ENCODE measurements at regions not wholly inside any gene's neighbourhood (a gene's known extent, or its start where the extent isn't known, plus 50 kb on each side); places are given as distances from the start of the nearest gene placed in this dataset.
"Not testable (repeated sequence)": the region's sequence is repeated elsewhere in the genome, so short reads cannot be mapped to it uniquely, and the experiment has no call there.

DNA sequence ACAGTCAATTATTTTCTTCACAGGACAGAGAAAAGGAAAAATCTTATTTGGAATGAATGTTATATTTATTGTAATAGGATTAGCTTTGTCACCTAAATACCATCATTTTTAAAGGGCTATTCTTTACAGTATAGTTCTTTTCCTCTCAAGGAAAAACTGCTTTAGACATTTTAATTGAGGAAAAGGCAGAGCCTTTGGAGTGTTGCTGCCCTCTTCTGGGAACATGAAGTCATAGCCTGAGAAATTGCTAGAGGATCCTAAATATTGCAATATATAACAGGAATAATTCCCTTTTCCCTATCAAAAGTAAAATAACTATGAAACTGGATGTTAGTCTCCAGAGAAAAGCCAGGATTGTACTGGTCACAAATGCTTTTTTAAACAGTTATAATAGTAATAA, 81.8 kb upstream of the NOTCH2NLA start:
- H3K27ac ChIP-seq; H3K9me3 ChIP-seq; H3K27me3 ChIP-seq; DNase-seq; H3K4me1 ChIP-seq; H3K36me3 ChIP-seq (replicated peaks in 1 of 2; ENCODE audit: insufficient read depth in 1 of 2, low read depth in 2 of 2); intact Hi-C loops (cut with DNase I); H3K4me3 ChIP-seq: not testable (repeated sequence)
- ATAC-seq: peak; percentile 79

DNA sequence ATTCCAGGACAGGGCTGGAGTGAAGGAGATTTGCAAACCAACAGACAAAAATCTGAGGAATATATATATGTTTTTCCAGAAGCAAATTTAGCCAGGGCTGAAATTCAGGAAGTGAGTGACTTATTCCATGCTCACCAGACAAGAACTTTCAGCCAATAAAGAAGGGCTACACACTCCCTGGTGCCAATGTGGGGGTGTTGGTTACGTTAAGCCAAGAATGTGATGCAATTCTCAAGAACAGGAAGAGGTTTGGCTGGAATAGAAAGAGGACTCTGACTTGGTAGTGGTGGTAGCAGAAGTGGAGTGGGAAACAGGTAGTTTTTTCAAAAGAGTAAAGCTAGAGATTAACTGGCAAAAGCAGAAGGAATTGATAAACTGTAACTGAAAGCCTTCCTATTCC, 80.6 kb upstream of the NOTCH2NLA start:
- H3K36me3 ChIP-seq (replicated peaks in 1 of 2; ENCODE audit: insufficient read depth in 1 of 2, low read depth in 2 of 2); H3K4me1 ChIP-seq; H3K4me3 ChIP-seq; intact Hi-C loops (cut with DNase I); H3K9me3 ChIP-seq; DNase-seq; H3K27ac ChIP-seq; H3K27me3 ChIP-seq: not testable (repeated sequence)
- WGBS, 2 donors: no CpG with 5 or more reads among the region's 1 CpG
- ATAC-seq: peak; percentile 58

DNA sequence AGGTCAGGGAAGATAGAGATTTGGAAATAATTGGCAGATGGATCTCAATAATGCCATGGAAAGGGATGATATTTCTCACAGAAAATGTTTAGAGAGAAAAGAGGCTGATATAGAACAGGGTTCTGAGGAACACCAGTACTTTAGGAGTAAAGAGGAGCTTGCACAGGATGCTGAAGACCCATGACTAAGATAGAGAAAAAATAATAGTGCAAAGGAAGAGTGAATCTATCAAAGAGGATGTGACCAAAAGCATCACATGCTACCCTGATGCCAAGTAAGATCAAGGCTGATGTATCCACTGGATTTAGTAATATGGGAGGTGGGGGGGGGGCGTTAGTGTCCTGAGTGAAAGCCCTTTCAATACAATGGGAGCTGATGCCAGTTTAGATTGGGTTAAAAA, 80.1 kb upstream of the NOTCH2NLA start:
- H3K4me1 ChIP-seq; H3K4me3 ChIP-seq; H3K27ac ChIP-seq; H3K9me3 ChIP-seq; H3K27me3 ChIP-seq; ATAC-seq; DNase-seq; intact Hi-C loops (cut with DNase I); H3K36me3 ChIP-seq (replicated peaks in 1 of 2; ENCODE audit: insufficient read depth in 1 of 2, low read depth in 2 of 2): not testable (repeated sequence)
- WGBS, 2 donors: 20 to 40% methylated on average over 1 of the region's 1 CpG

DNA sequence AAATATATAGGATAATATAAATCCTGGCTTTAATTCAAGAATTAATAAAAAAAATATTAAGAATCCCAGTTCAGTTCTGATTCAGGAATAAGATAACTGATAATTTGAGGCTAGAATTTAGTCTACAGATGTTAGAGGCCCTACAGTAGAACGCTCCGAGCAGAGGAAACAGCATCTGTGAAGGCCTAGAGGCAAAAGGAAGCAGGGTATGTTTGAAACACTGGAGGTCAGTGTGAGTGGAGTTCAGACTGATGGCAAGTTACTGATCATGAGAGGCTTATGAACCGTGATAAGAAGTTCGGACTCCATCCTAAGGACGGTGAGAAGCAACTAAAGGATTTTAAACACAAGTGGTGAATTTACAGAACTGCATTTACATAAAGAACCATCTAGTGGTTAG, 79.3 kb upstream of the NOTCH2NLA start:
- H3K9me3 ChIP-seq; H3K27me3 ChIP-seq; H3K4me3 ChIP-seq; DNase-seq; H3K4me1 ChIP-seq; H3K36me3 ChIP-seq (replicated peaks in 1 of 2; ENCODE audit: insufficient read depth in 1 of 2, low read depth in 2 of 2); intact Hi-C loops (cut with DNase I); ATAC-seq; H3K27ac ChIP-seq: not testable (repeated sequence)
- 69 to 78% methylated on average over 3 of the region's 5 CpGs for WGBS, 2 donors

DNA sequence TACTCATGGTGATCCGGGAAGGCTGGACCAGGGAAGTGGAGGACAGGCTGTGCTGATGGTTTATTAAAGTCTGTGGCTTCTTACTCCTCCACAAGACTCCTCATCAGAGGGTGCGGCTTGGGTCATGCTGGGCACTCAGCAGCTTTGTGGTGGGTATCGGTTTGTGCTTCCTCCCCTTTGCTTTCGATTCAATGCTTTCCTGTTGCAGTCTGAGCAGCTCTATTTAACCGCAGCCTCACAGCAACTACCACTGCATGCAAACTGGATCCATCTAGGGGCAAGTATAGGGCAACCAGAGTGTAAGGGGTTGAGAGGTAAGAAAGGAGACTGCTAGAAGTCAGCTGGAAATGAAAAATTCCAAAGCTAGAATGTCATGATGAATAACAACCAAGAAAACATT, 78.8 kb upstream of the NOTCH2NLA start:
- H3K27ac ChIP-seq; DNase-seq; H3K27me3 ChIP-seq; ATAC-seq; H3K4me3 ChIP-seq; H3K36me3 ChIP-seq (replicated peaks in 1 of 2; ENCODE audit: insufficient read depth in 1 of 2, low read depth in 2 of 2); H3K9me3 ChIP-seq; intact Hi-C loops (cut with DNase I); H3K4me1 ChIP-seq: not testable (repeated sequence)
- no CpG with 5 or more reads among the region's 5 CpGs for WGBS, 2 donors

DNA sequence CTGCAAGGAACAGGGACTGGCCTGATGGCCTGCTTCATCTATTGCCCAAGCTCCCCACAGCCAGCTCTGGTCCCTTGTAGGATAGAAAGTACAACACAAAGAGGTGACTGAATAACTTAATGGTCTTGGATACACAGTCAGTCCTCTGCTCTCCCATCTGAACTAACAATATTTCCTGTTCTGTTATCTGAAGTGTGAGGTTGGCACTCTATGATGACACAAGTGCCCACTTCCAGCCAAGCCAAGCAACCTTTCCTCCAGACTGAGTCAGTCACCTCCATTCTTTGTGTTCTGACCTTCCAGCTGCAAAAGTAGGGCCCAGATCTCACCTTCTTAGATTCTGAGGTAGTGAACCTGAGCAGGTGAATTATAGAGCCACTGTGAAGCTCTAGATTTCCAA, 77.8 kb upstream of the NOTCH2NLA start:
- H3K36me3 ChIP-seq (replicated peaks in 1 of 2; ENCODE audit: insufficient read depth in 1 of 2, low read depth in 2 of 2); H3K27ac ChIP-seq; DNase-seq; intact Hi-C loops (cut with DNase I); H3K27me3 ChIP-seq; ATAC-seq; H3K4me1 ChIP-seq; H3K4me3 ChIP-seq; H3K9me3 ChIP-seq: not testable (repeated sequence)

DNA sequence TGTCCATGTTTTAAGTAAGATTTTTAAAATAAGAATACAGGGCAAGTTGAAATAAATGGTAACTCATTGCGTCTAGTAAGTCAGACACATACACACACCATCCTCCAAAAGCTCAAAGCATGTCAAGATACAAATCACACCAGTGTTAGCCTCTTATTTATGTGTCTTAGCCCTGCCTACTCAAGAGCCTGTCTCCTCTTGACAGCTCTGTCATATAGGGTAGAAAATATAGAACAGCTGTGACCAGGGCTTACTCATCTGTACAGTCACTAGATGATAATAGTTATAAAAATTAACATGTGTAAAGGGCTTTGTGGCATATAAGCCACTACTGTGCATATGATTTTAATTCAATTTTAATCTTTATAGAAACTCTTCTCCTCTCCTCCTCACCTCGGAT, 76.6 kb upstream of the NOTCH2NLA start:
- H3K27me3 ChIP-seq; DNase-seq; intact Hi-C loops (cut with DNase I); H3K36me3 ChIP-seq (replicated peaks in 1 of 2; ENCODE audit: insufficient read depth in 1 of 2, low read depth in 2 of 2); H3K4me3 ChIP-seq; H3K27ac ChIP-seq; ATAC-seq; H3K4me1 ChIP-seq; H3K9me3 ChIP-seq: not testable (repeated sequence)
- no CpG with 5 or more reads among the region's 2 CpGs for WGBS, 2 donors

DNA sequence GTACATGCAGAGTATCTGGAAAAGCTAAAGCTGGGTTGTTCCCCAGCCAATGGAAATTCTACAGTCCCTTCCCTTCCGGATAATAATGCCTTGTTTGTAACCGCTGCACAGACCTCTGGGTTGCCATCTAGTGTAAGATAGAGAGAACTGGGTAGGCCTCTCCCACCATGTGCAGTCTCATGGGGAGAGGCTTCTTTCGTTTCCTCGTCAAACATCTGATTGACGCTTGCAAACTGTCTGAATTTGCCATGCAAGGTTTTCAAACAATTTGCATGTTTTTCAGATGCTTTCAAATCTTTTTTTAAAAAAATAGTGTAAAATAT, 69.7 kb upstream of the NOTCH2NLA start:
- H3K9me3 ChIP-seq; H3K36me3 ChIP-seq (replicated peaks in 1 of 2; ENCODE audit: insufficient read depth in 1 of 2, low read depth in 2 of 2); H3K27me3 ChIP-seq; H3K4me1 ChIP-seq; intact Hi-C loops (cut with DNase I); H3K27ac ChIP-seq; DNase-seq; H3K4me3 ChIP-seq: not testable (repeated sequence)
- peak; percentile 92 for ATAC-seq
- WGBS, 2 donors: no CpG with 5 or more reads among the region's 5 CpGs

DNA sequence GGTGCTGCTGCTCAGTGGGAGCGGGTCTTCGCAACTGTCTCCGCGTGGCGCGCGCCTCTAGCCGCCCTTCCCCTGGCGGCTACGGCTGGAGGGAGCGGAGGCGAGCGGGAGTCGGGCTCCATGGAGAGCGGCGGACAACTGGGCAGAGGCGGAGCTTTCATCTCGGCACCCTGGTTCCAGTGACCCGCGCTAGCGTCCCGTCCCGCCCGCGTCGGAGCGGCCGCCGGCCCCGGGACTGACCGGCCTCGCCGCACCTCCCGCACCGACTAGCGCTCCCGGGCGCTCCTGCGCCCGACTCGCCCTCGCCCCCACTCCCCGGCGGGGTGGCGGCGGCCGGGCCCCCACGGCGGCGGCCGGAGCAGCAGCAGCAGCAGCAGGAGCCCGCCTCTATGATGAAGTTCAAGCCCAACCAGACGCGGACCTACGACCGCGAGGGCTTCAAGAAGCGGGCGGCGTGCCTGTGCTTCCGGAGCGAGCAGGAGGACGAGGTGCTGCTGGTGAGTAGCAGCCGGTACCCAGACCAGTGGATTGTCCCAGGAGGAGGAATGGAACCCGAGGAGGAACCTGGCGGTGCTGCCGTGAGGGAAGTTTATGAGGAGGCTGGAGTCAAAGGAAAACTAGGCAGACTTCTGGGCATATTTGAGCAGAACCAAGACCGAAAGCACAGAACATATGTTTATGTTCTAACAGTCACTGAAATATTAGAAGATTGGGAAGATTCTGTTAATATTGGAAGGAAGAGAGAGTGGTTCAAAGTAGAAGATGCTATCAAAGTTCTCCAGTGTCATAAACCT, 69.2 kb upstream of the NOTCH2NLA start:
- DNase-seq; H3K4me1 ChIP-seq; H3K4me3 ChIP-seq; intact Hi-C loops (cut with DNase I); H3K27ac ChIP-seq; H3K27me3 ChIP-seq; H3K9me3 ChIP-seq; H3K36me3 ChIP-seq (replicated peaks in 1 of 2; ENCODE audit: insufficient read depth in 1 of 2, low read depth in 2 of 2): not testable (repeated sequence)
- WGBS, 2 donors: no CpG with 5 or more reads among the region's 68 CpGs
- ATAC-seq: peak; percentile 78

DNA sequence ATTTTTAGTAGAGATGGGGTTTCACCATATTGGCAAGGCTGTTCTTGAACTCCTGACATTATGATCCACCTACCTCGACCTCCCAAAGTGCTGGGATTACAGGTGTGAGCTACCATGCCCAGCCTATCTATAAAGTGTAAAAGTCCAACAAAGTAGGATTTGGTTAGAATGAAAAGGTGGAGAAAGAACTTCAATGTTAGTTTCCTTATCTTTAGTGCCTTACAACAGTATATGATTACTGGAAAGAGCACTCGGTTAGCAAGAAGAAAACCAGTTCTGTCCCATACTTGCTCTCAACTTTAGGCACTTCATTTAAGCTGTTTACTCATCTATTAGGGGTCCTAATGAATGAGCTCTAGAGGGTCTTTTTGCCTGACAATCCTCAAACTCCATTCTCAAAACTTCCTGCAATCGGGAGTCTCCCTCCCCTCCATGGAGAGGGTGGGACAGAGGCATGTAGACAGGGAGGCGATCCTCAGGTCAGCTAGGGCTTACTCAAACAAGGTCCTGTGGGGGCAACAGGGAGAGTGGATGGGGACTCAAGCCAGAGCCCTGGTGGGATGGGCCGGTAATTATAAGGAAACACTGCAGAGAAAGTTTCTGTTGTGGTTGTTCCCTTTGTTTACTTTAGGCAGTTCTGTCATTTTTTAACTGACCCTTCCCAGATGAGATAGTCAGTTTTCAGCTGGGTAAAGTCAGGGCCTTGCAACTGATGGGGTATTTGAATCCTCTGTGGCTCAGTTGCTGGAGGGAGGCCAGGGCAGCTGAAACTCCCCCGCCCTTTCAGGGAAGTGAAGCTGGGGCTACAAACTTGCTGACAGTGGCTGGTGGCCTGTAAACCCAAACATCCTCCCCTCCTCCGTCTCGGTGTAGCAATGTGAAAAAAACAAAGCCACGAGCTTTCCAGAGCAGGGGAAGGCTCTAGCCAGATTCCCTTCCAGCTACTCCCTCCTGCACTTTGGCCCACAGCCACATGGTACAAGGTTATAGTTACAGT, 64.4 kb upstream of the NOTCH2NLA start:
- H3K9me3 ChIP-seq; H3K4me3 ChIP-seq; H3K27ac ChIP-seq; intact Hi-C loops (cut with DNase I); H3K27me3 ChIP-seq; ATAC-seq; H3K36me3 ChIP-seq (replicated peaks in 1 of 2; ENCODE audit: insufficient read depth in 1 of 2, low read depth in 2 of 2); H3K4me1 ChIP-seq; DNase-seq: not testable (repeated sequence)
- WGBS, 2 donors: no CpG with 5 or more reads among the region's 9 CpGs

DNA sequence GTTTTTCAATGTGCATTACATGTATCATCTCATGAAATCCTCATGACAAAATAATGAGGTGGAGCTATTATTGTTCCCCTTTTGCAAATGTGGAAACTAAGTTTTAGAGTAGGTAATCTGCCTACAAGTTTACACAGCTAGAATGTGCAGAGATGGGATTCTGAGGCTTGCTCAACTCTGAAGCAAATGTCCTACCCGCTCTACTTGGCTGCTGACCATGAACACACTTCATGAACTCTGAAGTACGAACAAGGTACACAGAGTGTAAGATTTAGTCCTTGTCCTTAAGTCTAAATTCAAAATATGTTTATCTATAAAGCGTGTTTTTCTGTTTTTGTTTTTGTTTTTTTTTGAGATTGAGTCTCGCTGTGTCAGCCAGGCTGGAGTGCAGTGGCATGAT, 63.6 kb upstream of the NOTCH2NLA start:
- intact Hi-C loops (cut with DNase I); DNase-seq: not testable (repeated sequence)
- WGBS, 2 donors: no CpG with 5 or more reads among the region's 4 CpGs

DNA sequence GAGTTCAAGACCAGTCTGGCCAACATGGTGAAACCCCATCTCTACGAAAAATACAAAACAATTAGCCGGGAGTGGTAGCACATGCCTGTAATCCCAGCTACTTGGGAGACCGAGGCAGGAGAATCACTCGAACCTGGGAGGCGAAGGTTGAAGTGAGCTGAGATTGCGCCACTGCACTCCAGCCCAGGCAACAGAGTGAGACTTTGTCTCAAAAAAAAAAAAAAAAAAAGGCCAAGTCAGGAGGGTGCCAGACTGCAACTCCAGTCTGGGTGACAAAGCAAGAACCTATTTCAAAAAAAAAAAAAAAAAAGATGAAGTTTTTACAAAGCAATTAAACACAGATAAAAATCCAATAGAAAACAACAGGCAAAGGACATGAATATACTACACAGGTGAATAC, 59.1 kb upstream of the NOTCH2NLA start:
- H3K27ac ChIP-seq; DNase-seq; H3K4me1 ChIP-seq; ATAC-seq; intact Hi-C loops (cut with DNase I); H3K27me3 ChIP-seq; H3K36me3 ChIP-seq (replicated peaks in 1 of 2; ENCODE audit: insufficient read depth in 1 of 2, low read depth in 2 of 2); H3K9me3 ChIP-seq; H3K4me3 ChIP-seq: not testable (repeated sequence)
- WGBS, 2 donors: no CpG with 5 or more reads among the region's 6 CpGs

More for the DNA sequence above, 63.6 kb upstream of the NOTCH2NLA start:
- not testable (repeated sequence) for H3K36me3 ChIP-seq (replicated peaks in 1 of 2; ENCODE audit: insufficient read depth in 1 of 2, low read depth in 2 of 2); ATAC-seq; H3K27me3 ChIP-seq; H3K4me3 ChIP-seq; H3K27ac ChIP-seq; H3K9me3 ChIP-seq; H3K4me1 ChIP-seq
